GM21381 (cell line): ENCODE measurements at regions not wholly inside any gene's neighbourhood (a gene's known extent, or its start where the extent isn't known, plus 50 kb on each side); places are given as distances from the start of the nearest gene placed in this dataset.
A peak's percentile ranks its signal among the peaks of the same experiment; 100 is the strongest.

Experiments
- ATAC-seq: cut with Tn5 transposase; IDR thresholded peaks from one replicate; pipeline ENCODE4 v1.9.1; 2021; ENCODE audit warnings: mild to moderate bottlenecking, moderate library complexity; ENCODE audit not compliant: unreplicated experiment

DNA sequence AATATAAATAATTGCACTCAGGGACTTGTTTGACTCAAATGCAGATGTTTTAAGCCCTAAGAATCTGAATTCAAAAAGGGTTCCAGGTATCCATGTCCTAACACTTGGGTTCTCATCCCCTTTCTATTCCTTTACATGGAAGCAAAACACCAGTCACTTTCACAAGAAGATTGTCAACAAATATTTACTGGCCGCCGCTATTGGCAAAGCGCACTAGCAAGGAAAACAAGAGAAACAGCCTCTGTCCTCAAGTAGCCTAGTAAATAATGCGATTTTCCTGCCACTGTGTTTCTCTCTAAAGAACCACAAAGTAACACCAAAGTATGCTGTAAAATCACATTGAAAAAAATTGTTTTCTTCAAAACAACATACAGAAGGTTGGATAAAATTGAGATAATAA is 66.7 kb upstream of the EZH2 start:
- no peak for ATAC-seq

- ATAC-seq: no peak
Observed at GRCh38 chr7:148944935-148945934, 61.1 kb upstream of the EZH2 start.

- ATAC-seq: no peak
Observed at GRCh38 chr7:148941598-148942275, 57.6 kb upstream of the EZH2 start.

DNA sequence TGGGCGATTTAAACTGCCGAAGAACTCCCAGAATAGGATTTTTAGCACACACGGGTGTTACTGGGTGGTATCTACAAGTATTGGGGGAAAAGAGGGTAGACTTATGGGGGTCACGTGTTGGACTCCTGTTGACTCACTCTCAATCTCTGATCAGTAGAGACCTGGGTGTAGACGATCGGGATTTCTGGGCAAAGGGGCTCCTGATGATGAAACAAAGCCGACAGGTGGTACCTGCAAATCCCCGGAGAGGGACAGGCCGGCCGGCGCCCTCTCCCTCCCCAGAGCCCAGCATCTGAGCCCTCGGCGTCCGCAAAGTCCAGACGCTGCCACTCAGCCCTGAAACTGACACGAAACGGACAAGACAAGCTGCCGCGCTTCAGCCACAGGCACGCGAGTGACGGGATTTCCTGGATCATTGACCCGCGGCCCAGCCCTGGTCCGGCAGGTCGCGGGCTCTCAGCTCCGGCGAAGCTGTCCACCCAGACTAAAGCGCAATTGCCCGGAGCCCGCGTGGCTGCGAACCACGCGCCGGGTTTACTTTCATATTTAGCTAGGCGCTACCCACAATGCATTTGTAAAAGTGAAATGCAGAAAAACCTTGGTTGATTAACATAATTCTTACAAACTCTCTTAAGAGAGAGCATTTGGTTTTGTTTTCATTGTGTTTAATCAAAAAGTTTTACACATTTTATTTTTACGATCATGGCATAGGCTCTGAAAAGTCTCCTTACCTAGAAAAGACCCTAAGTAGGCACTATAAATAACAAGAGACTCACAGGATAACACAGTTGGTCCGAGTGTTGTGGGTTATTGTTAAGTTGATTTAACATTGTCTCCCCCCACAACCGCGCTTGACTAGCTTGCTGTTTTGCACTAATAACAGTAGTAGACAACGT is 56.9 kb upstream of the EZH2 start:
- peak; percentile 67 for ATAC-seq

DNA sequence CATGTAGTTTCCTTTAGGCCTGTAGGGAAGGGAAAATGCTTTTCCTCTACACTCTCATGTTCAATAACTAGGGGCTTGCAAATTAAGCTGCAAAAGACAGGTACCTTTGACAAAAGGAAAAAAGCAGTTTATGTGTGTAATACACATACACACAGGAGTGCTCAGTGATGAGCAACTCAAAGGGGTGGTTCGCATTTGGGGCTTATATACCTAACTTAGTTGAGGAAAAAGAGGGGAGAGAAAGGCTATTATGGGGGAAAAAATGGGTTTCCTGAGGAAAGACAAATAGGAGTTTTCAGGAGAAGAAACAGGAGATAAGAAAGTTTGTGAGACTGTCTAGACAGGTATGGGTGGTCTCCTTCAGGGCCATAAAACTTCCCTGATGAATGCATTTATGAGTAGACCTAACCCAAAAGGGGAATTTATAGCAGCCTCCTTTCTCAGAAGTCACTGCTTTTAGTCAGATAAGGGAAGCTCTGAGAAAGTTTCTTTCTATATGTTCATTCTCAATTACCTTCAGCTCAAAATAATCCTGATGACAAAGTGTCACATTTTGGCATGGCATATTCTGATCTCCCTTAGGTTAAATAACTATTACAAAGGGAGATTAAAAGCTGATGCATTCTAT is 55.2 kb upstream of the EZH2 start:
- ATAC-seq: no peak

DNA sequence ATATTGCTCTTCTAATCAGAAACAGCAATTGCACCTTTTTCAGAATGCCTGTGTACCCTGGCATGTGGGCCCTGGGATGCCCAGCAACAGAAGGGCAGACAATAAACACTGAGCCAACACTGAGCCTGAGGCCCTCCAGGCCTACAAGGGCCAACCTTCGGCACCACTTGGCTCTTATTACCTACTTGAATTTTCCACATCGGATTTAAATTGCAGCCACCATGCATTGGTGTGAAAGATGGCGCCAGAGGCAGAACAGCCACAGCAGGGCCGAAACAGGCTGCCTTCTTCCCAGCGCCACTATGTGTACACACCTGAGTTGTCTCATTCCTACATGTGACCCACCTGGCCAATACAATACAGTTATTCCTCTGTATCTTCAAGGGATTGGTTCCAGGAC is 51.4 kb upstream of the EZH2 start:
- ATAC-seq: no peak
